PC-3 (cell line): ENCODE measurements at regions not wholly inside any gene's neighbourhood (a gene's known extent, or its start where the extent isn't known, plus 50 kb on each side); places are given as distances from the start of the nearest gene placed in this dataset.

ENCODE experiments used
- ATAC-seq: fragments of 200-7000 bp; cut with Tn5 transposase; 2 replicates; pipeline ENCODE4 v1.9.1; 2020; ENCODE audit warnings: mild to moderate bottlenecking, moderate library complexity
- BruUV-seq: library from RNA; stranded (reverse); fragments of 400-500 nt; replicated peaks from 2 replicates; lab custom pipeline; 2021; lab: Mats Ljungman, UMichigan
- CTCF ChIA-PET: fragments of 300-600 bp; sonication (Branson Sonifier 250); formaldehyde crosslinking; loops from one replicate; lab custom pipeline; 2022; ENCODE audit warnings: antibody characterized with exemption; lab: Charles Lee
- POLR2A ChIA-PET: fragments of 300-600 bp; sonication (Branson Sonifier 250); formaldehyde crosslinking; loops from one replicate; lab custom pipeline; 2022; ENCODE audit warnings: antibody characterized with exemption; ENCODE audit not compliant: unreplicated experiment; lab: Charles Lee
- DNase-seq: peaks from one replicate; pipeline ENCODE4 v3.0.0-alpha.2; 2015
- H2AFZ ChIP-seq: fragments of 300-600 bp; sonication (generic); 2 replicates; pipeline ENCODE4 v1.6.0; 2016; ENCODE audit warnings: antibody characterized with exemption, low read length
- H3F3A ChIP-seq: fragments of 300-600 bp; sonication (generic); one replicate; pipeline ENCODE4 v1.6.0; 2017; ENCODE audit warnings: antibody characterized with exemption, low read length, control low read depth, mild to moderate bottlenecking; ENCODE audit not compliant: unreplicated experiment
- H3K27ac ChIP-seq: fragments of 300-600 bp; sonication (generic); 2 replicates; pipeline ENCODE4 v1.5.1; 2016; ENCODE audit warnings: mild to moderate bottlenecking, low read length
- H3K27me3 ChIP-seq: fragments of 300-600 bp; sonication (generic); 2 replicates; pipeline ENCODE4 v1.6.1; 2016; ENCODE audit warnings: low read length, mixed read lengths
- H3K36me3 ChIP-seq: fragments of 300-600 bp; sonication (generic); 2 replicates; pipeline ENCODE4 v1.6.1; 2016; ENCODE audit warnings: low read depth, mixed run types, low read length, mixed read lengths
- H3K4me1 ChIP-seq: fragments of 300-600 bp; sonication (generic); 2 replicates; pipeline ENCODE4 v1.5.1; 2016; ENCODE audit warnings: low read length; ENCODE audit not compliant: insufficient read depth
- H3K4me2 ChIP-seq: fragments of 300-600 bp; sonication (generic); 2 replicates; pipeline ENCODE4 v1.6.0; 2016; ENCODE audit warnings: low read length
- H3K4me3 ChIP-seq: fragments of 300-600 bp; sonication (generic); 2 replicates; pipeline ENCODE4 v1.5.1; 2016; ENCODE audit warnings: mild to moderate bottlenecking, low read length, mixed read lengths
- H3K79me2 ChIP-seq: fragments of 300-600 bp; sonication (generic); 2 replicates; pipeline ENCODE4 v1.6.1; 2017; ENCODE audit warnings: low read length, mixed read lengths
- H3K9ac ChIP-seq: fragments of 300-600 bp; sonication (generic); 2 replicates; pipeline ENCODE4 v1.6.0; 2016; ENCODE audit warnings: mild to moderate bottlenecking, low read length
- H3K9me2 ChIP-seq: fragments of 300-600 bp; sonication (generic); replicated peaks from 2 replicates; pipeline ENCODE4 v1.6.1; 2016; ENCODE audit warnings: mixed run types, low read length, mixed read lengths
- H3K9me3 ChIP-seq: fragments of 300-600 bp; sonication (generic); 2 replicates; pipeline ENCODE4 v1.6.1; 2016; ENCODE audit warnings: low read length, mixed read lengths
- H4K20me1 ChIP-seq: fragments of 300-600 bp; sonication (generic); 2 replicates; pipeline ENCODE4 v1.6.1; 2016; ENCODE audit warnings: low read length, mixed read lengths
- CTCF ChIP-seq: fragments of 300-600 bp; sonication (generic); conservative IDR thresholded peaks from 2 replicates; pipeline ENCODE4 v1.5.1; 2017; ENCODE audit warnings: antibody characterized with exemption, low read depth, mild to moderate bottlenecking, low read length
- EZH2 ChIP-seq: fragments of 300-600 bp; sonication (generic); IDR thresholded peaks from one replicate; pipeline ENCODE4 v1.6.1; 2017; ENCODE audit warnings: antibody characterized with exemption, mild to moderate bottlenecking, low read length; ENCODE audit not compliant: unreplicated experiment
- EZH2phosphoT487 ChIP-seq: fragments of 300-600 bp; sonication (generic); IDR thresholded peaks from 2 replicates; pipeline ENCODE4 v1.6.1; 2018; ENCODE audit warnings: mild to moderate bottlenecking, antibody characterized with exemption, low read length, borderline replicate concordance
- intact Hi-C: fragments of 100-400 bp; cut with micrococcal nuclease; formaldehyde crosslinking; loops from 2 replicates; pipeline ENCODE4 v1.9.0; 2023

DNA sequence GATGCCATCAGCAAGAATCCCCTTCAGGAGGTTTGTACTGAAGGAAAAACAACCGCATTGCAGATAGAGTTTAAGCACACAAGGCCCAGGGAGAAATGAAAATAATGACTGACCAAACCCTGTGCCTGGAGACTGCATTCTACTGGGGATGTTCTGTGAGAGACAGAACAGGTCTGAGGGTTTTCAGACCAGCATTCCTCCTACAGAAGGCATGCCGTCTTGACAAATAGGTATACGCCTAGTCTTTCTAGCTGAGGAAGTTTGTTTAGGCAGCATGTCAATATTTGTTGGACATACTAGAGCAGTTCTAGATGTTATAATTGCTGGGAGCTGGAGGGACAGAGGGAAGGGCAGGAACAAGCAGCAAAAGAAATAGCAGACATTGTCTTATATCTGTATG lies 68.4 kb upstream of the SCOC start:
- no peak overlapping the region for H3K9ac ChIP-seq
- H3K9me3 ChIP-seq: no peaks in the 10 kb centered on the region
- peaks cover 23% of the 10 kb centered on the region for H3K4me1 ChIP-seq
- no TSS peak for BruUV-seq
- H4K20me1 ChIP-seq: no peaks in the 10 kb centered on the region
- no peak overlapping the region; the same call in 1 of the 2 replicates for H2AFZ ChIP-seq
- intact Hi-C loops: no loop called here
- ATAC-seq: peak; percentile 85
- no peak overlapping the region for H3K27ac ChIP-seq
- H3K36me3 ChIP-seq: no peaks in the 10 kb centered on the region
- TF ChIP-seq EZH2phosphoT487 (no peak), EZH2 (no peak), CTCF (no peak)
- ChIA-PET POLR2A (no interaction called here), CTCF (interaction anchor here (0.6 kb wide), 1 partner anchor 975 kb away, joined by 3 read pairs; no protein-coding TSS in a partner anchor)
- no peak overlapping the region for H3K4me2 ChIP-seq
- H3K4me3 ChIP-seq: no peak overlapping the region
- H3K27me3 ChIP-seq: no peaks in the 10 kb centered on the region
- H3K79me2 ChIP-seq: no peaks in the 10 kb centered on the region
- H3K9me2 ChIP-seq: no peaks in the 10 kb centered on the region
- peak; percentile 42 for DNase-seq
- H3F3A ChIP-seq: no peaks in the 10 kb centered on the region

- BruUV-seq: no TSS peak
- intact Hi-C loops: no loop called here
Measured at GRCh38 chr4:140304346-140304745, 69.1 kb upstream of the SCOC start.

More at GRCh38 chr4:140304346-140304745, 69.1 kb upstream of the SCOC start:
- no peak overlapping the region for H2AFZ ChIP-seq
- no peaks in the 10 kb centered on the region for H4K20me1 ChIP-seq
- DNase-seq (no peak), ATAC-seq (no peak)
- ChIA-PET CTCF (no interaction called here), POLR2A (no interaction called here)
- H3K4me3 ChIP-seq: no peak overlapping the region
- H3K9me3 ChIP-seq: no peaks in the 10 kb centered on the region
- H3K27me3 ChIP-seq: no peaks in the 10 kb centered on the region
- H3K27ac ChIP-seq: no peak overlapping the region
- H3K79me2 ChIP-seq: no peaks in the 10 kb centered on the region
- no peak for TF ChIP-seq CTCF
- TF ChIP-seq EZH2: no peak
- no peak for TF ChIP-seq EZH2phosphoT487
- H3F3A ChIP-seq: no peaks in the 10 kb centered on the region
- no peak overlapping the region for H3K9ac ChIP-seq
- H3K4me2 ChIP-seq: no peak overlapping the region
- H3K9me2 ChIP-seq: no peaks in the 10 kb centered on the region
- peaks cover 25% of the 10 kb centered on the region for H3K4me1 ChIP-seq
- no peaks in the 10 kb centered on the region for H3K36me3 ChIP-seq
